CMK (cell line): ENCODE measurements at regions not wholly inside any gene's neighbourhood (a gene's known extent, or its start where the extent isn't known, plus 50 kb on each side); places are given as distances from the start of the nearest gene placed in this dataset.

Experiments
- DNase-seq: peaks from one replicate; pipeline ENCODE4 v3.0.0-alpha.2; 2010; ENCODE audit warnings: low read depth

DNA sequence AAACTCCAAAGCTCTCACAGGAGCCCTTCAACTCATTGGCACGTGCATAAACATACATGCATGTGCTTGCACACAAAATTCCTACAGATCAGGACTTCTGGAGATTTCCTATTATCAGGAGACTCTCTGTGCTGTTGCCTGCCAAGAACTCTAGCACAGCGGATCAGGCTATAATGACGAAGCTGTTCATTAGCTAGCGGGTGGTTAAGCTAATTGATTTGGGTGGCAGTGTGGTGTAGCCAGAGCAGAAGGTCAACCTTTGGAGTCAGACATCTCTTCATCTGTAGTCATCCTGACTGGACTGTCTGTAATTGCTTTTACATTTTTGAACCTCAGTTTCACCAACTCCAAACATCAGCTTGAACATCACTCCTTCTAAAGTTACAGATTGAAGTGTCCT, 69.0 kb downstream of the KIF2B start:
- DNase-seq, result no peak

DNA sequence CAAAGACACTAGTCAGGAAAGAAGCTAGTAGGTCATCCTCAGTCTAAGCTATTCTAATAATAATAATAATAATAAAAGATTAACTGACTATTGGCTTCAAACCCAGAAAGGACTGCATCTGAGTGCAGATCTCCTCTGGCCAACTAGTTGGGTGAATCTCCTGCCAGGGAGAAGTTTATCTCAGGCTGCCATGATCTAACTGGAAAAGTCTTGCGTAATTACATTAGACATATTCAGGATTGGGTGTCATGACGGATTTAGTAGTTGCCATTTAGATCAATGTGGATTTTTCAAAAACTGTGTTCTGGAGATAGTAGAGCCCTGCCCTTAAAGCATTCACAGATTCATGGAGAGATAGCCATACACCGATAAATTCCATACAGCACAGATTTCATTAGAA, 69.5 kb downstream of the KIF2B start:
- no peak for DNase-seq

DNA sequence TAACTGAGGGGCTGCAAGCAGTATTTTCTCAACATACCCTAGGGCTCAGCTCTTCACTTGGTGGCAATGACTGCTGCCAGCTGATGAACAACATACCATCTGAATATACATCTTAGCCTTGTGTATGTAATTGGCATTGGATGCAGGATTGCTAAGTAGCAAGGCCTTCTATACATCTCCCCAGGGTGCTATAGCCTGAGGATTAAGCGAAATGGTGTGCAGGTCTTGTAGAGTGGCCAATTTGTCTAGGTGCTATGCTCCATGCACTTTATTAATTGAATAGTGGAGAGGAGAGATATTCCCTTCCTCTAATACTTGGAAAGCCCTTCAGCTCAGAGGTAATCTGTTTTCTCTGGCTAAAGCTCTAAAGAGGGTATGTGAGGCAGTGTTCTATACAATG, 71.9 kb downstream of the KIF2B start:
- no peak for DNase-seq

DNA sequence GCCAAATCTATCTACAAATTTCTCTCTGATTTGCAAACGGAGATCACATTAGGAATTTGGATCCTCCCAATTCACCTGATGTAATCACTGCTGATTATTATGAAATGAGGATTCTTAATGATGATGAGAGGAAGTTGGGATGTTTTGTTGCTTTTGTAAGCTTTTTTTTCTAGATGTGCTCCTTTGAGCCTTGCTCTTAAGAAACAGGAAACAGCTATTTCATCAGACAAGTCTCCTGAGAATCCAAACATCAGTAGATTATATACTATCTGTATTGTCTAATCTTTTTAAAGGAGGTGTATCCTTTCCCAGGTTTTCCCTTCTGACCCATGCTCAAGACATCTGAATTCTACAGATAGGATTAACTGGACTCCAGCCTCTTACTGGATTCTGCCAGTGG, 73.3 kb downstream of the KIF2B start:
- DNase-seq, result no peak

DNA sequence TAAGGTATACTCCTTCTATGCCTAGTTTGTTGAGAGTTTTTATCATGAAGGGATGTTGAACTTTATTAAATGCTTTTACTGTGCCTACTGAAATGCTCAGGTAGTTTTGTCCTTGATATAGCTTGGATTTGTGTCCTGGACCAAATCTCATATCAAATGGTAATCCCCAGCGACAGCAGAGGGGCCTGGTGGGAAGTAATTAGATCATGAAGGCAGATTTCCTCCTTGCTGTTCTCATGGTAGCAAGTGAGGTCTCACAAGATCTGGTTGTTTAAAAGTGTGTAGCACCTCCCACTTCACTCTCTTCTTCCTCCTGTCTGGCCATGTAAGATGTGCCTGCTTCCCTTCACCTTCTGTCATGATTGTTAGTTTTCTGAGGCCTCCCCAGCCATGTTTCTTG, 78.2 kb downstream of the KIF2B start:
- DNase-seq, result no peak

DNA sequence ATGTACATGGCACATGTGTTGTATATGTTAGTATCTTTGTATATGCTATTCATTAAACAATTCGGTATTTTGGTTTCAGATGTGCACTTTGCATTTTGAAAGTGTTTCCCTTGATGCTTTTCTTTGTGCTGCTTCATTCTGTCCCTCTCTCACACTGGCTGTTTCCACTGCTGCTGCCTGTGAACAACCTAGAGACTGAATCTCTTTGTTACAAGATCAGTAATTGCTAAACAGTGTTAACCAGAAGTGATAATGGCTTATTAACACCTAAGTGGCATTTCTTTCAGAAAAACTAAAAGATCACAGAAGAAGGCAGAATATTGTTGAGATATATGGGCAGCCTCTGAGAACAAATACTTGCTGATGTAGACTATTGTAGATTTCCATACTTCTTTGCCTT, 84.7 kb downstream of the KIF2B start:
- no peak for DNase-seq

DNA sequence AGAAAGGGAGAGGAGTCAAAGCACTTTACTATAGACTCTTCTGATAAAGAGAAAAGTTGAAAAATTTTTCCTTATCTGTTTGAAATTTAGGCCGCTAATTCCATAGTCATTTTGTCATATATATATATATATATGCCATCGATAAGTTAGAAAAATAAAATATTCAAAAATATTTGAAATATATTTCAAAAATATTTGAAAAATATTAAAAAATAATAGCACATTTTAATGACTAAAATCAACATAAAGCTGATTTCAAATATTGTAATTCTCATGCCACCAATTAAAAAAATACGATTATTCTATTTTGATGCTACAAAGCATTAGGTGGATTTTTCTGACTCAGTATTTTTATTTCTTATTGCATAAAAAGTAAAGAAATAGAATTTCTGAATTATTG, 87.1 kb downstream of the KIF2B start:
- no peak for DNase-seq

DNA sequence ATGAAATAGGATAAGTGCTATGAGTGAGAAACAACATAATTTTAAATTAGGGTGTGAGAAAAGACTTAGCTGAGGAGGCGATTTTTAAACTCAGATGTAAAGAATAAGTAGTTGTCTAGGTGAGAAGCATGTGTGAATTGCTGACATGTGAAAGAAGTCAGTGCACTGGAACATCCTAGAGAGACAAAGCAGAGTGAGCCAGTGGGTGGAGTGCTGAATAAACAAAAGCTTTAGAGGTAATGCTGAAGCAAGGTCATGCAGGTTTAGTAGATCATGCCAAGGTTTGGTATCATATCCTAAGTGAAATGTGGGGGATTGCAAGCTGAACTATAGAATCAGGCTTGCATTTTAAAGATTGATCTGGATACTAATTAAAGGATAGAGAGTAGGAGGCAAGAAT, 89.4 kb downstream of the KIF2B start:
- no peak for DNase-seq

DNA sequence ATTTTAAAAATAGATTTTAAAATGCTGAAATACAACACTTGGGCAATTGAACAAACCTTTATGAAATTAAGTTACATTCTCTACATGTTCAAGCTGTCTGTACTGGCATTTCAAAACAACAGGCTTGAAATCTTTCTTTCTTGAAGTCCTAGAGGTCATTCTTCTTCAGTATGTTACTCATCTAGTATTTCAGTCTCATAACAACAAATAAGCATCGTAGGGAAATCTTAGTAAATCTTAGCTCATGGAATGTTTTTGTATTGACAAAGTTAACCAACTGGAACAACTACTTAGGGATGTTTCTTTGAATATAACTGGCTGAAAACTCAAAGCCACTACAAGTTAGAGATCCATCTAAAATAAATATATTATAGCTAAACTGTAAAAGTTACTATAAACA, 96.6 kb downstream of the KIF2B start:
- DNase-seq, result no peak

DNA sequence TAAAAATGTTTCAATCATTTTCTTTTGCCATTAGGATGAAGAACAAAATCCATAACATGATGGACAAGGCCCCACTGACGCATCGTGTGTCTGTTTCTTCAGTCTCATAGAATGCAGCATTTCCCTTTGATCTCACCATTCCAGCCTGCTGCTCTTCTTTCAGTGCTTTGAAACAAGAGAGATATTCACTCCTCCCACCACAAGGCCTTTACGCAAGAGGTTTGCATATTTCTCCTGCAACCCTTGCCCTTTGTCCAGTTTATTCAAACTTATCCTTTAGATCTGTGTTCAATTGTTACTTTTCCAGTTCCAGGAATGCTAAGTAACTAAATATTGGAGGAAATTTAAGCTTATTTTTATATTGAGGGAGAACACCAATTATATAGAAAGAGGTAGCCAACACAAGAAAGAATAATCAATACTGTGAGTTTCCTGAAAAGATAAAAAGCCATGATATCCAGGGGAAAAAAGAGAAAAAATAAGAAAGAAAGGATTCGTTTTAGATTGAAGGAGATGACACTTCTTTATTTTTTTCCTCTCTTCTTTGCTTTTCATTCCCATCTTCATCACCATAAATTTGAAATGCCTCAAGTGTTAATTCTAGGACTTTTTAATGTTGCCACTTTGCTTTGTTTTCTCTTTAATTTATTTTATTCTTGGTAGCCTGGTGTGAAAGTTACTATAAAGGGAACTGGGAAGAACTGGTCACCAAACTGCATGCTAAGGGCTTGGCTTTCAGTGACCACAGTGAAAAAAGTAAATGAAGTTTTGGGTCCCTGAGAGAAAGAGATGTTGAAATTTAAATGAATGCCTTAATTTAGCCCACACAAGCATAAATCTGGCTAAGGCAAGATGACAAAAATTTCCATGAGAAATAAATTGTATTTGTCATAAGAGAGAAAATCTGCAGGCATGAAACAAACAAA, 102.1 kb downstream of the KIF2B start:
- DNase-seq, result no peak

DNA sequence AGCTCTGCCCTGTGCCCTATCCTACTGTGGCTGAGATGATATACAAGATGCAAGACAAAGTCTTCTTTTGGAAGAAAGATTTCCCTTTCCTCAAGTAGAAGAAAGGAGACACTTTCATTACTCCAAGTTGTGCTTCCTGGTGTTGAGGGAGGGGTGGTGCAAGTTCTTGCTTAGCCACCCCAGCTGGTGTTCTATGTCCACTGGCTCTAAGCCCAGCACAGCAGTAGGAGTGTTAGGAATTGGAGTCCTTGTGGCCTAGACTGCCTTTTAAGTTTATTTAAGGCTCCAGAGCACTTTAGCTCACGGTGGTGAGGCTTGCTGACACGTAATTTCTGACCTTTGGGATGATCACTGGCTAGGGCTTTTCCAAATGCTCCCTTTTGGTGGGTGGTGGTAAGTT, 109.7 kb downstream of the KIF2B start:
- DNase-seq, result no peak

DNA sequence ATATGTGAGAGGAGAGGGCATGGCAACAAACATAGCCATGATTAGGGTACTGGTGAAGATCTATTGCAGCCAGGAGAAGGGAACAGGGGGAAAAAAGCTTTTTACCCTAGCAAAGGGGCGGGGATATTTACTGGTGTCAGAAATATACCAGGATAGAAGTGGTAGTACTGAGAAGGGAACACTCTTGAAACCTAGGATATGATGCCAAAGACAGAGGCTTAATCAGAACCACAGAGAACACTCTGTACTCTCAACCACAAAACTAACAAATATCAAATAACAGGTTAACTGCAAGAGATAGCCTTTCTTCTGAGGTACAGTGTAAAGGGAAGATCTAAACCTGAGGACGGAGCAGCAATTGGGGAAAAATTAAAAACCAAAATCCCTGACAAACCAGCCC, 112.2 kb downstream of the KIF2B start:
- no peak for DNase-seq

DNA sequence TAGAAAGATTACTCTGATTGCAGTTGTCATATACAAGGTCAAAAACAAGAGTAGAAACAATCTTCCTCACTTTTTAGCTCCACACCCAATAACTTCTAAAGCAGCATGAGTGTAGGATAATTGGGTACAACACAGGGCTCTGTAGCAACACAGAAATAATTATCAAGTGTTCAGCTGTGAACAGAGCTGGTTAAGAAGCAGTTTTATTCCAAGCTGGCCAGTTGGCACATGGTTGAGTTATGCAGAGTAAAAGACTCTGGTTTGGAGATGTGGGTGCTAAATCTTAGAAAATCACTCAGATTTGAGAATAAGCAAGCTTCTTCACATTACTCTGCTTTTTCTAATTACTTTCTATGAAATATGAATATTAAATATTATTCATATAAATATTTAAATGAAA, 118.5 kb downstream of the KIF2B start:
- no peak for DNase-seq

DNA sequence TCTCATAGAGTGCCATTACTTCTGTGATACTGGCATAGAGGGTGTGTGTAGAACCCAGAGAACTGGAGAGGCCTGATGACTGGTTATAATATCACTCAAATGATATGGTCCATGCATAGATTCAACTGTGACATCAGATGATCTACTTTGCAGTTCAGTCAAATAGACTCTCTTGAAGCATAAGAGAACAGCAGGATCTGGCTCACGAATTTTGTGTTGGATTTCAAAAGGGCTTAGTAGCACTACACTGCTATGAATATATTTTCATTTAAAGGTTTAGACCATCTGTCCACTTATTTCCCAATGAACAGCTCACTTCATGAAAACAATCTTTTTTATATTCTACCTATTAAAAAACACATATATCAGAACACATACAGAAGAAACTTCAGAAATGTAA, 119.7 kb downstream of the KIF2B start:
- DNase-seq, result no peak

DNA sequence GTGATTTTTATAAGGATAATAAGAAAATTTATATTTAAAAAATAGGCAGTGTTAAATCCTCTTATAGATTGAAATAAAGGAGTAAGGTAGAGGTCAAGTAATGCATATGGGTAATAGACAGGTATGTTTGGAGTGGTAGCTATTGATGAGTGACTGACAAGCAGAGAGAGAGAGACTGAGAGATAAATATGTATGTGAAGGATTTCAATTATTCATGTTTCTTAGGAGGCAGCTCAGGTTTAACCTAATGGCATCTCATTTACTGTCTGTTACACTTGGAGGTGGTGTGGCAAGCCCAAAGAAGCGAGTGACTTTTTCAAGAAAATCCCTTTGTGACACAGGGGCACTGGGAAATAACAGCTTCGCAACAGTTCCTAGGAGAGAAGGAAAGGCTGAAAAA, 120.2 kb downstream of the KIF2B start:
- no peak for DNase-seq

DNA sequence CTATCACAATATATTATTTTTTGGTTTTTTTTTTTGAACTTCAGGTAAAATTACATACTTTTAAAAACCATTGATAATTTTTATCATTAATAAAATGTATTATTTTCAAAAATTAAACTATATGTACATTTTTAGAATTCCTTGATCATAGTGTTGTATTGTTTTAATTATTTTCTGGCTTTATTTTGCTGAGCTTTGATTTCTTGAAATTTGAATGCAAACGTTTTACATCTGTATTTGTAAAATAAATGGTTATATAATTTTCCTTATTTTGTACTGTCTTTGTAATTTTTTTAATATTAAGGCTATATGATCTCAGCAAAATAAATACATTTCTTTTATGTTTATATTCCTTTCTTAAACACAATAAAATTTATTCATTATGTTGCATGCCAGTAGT, 125.6 kb downstream of the KIF2B start:
- DNase-seq, result no peak

DNA sequence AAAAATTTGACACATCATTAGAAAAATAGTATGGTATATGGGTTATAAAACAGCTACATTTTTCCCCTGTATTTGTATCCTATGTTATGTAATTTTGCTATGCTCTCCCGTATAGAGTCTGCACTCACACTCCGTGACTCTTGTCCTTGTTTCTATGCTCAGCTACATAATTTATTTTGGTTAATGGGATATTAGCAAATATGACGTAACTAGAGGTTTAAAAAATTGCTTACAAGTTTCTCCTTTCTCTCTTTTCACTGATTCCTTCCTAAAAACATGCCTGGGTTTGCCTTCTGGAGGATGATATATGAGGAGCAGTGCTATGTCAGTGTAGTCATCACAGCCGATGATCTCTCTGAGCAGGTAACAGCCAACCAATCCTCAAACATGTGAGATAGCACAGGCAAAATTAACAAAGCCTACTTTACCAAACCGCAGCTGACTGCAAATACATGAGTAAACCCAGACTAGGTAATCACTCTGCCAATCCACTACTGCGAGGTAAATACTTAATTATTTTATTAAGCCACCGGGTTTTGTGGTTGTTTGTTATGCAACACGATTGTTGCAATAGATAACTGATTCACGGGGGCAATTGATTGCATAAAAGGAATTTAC, 126.9 kb downstream of the KIF2B start:
- no peak for DNase-seq

DNA sequence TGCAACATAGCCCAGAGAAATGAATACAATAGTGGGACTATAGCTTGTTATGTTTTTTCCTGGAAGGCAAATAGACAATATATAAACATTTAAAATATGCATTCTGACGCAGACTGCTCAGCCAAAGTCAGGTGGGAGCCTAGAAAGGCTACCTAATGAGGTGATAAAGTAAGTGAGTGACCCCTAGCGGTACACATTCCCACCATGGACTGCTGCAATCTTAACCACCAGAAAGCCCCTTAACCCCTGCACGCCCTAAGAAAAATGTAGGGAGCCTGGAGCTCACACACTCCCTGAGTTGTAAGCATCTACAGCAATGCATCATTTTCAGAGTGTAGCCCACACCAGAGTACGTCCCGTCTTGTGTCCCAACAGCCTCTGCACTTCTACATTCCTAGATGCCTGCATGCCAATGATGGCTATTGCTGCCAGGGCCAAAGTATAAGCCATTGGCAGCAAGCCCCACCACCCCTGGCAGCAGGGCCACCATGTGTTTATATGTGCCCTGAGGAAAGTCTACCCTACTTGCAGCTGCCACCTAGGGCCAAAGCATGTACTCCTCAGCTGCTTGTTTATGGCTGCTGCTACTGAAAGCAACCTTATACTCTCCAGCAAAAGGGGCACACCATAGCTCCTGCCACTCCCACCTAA, 127.6 kb downstream of the KIF2B start:
- DNase-seq, result no peak

DNA sequence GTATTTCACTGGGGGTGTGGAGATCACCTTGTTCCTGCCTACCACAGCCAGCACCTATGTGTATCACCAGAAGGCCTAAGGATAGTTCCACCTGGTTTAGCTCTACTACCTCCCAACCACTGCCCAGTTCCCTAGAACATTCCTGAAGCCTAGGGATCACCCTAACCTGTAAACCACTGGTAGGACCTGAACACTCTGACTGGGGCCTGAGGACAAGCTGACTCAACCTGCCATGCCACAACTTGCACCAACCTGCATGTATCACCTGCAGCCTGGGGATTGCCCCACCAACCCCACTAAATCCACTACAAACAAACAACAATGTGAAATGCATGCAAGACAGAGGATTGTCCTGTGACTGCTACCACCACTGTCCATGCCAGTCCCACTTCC, 128.1 kb downstream of the KIF2B start:
- no peak for DNase-seq

DNA sequence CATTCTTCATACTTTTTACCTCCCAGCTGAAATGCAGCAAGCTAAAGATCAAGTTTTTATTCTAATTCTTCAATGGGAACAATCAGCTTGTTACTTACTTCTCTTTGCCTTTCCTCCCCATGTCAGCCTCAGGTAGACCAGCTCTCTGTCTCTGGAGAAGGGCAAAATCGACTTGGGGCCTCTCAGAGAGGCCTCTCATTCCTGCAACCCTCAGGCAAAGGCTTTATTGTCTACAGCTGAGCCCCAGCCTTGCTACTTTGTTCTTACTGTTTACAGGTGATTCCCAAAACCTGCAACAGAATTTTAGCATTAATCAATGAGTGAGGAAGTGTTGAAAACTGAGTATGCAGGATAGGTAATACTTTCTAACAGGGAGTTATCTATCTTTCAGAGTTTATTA, 148.6 kb downstream of the KIF2B start:
- no peak for DNase-seq

DNA sequence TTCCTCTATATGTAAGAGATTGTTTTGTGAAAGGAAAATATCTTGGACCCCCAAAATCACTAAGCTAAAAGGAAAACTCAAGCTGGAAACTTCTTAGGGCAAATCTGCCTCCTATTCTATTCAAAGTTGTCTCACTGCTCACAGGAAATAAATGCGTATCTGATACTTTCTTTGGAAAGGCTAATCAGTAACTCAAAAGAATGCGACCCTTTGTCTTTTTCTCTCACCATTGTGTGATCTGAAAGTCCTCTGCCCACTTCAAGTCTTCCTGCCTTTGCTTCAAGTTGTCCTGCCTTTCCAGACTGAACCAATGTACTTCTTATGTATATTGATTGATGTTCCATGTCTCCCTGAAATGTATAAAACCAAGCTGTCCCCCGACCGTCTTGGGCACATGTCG, 157.3 kb downstream of the KIF2B start:
- DNase-seq, result no peak

DNA sequence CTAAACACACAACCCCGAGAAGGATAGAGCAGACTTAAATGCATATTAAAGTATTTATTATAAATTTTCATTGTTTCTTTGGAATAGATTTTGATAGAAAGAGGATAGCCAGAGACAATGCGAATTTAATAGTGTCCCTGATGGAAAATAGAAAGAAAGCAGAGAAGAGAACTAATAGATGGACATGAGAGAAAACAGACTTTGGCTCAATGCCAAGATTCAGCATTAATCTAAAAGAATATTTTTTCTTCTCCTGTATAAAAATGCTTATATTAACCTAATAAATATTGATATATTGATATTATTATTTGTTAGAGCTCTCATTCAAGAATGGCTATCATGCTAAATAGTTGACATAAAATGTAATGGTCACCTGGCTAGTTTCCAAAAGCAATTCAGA, 173.4 kb downstream of the KIF2B start:
- DNase-seq, result no peak

DNA sequence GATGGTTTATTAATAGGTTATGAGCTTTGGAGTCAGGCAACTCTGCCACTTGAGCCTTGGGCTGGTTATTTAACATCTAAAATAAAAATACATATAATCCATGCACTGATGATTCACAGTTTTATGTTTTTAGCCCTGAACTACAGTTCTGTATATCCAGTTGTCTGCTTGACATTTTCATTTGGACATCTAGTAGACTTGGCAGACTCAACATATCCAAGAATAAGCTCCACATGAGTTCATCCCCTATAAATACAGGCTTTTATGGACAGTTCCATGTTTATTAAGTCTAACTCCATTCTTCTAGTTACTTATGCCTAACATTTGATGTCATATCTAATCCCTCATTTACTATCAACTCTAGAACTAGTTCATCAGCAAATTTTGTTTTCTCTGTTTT, 174.2 kb downstream of the KIF2B start:
- no peak for DNase-seq
